ENCODE measurements at regions not wholly inside any gene's neighbourhood (a gene's known extent, or its start where the extent isn't known, plus 50 kb on each side); places are given as distances from the start of the nearest gene placed in this dataset.

- TF ChIP-seq GATA3 (IDR thresholded peaks at IDR 0.05; ENCODE audit: low read depth, low read length): no peak
- no peak for TF ChIP-seq GATA2 (IDR thresholded peaks at IDR 0.05; ENCODE audit: low read depth, low read length)
These were observed 1720.5 kb upstream of the NUDT12 start for GRCh38 chr5:105283134-105283533.
